HepG2 (cell line): ENCODE measurements at regions not wholly inside any gene's neighbourhood (a gene's known extent, or its start where the extent isn't known, plus 50 kb on each side); places are given as distances from the start of the nearest gene placed in this dataset.

Experiments used
- BRCA1 ChIP-seq: sonication (generic); formaldehyde crosslinking; IDR thresholded peaks from 2 replicates; pipeline ENCODE4 v1.4.0; 2020; ENCODE audit warnings: missing genetic modification reagents
- CBFB ChIP-seq: sonication (generic); formaldehyde crosslinking; IDR thresholded peaks from 2 replicates; pipeline ENCODE4 v1.4.0; 2020; ENCODE audit warnings: missing genetic modification reagents
- ETV6 ChIP-seq: sonication (generic); formaldehyde crosslinking; conservative IDR thresholded peaks from 2 replicates; pipeline ENCODE4 v1.4.0; 2020; ENCODE audit warnings: missing genetic modification reagents
- HDAC2 ChIP-seq: sonication (generic); formaldehyde crosslinking; IDR thresholded peaks from 2 replicates; pipeline ENCODE4 v1.4.0; 2020; ENCODE audit warnings: missing genetic modification reagents
- HMG20A ChIP-seq: IDR thresholded peaks from 2 replicates; pipeline ENCODE4 v1.6.1; 2016; ENCODE audit warnings: borderline replicate concordance
- IKZF5 ChIP-seq: IDR thresholded peaks from 2 replicates; pipeline ENCODE4 v1.6.1; 2018; ENCODE audit warnings: missing genetic modification reagents, mild to moderate bottlenecking, missing compliant biosample characterization
- PHF8 ChIP-seq: sonication (generic); formaldehyde crosslinking; IDR thresholded peaks from 2 replicates; pipeline ENCODE4 v1.5.0; 2020; ENCODE audit warnings: missing genetic modification reagents
- POGZ ChIP-seq: sonication (generic); formaldehyde crosslinking; IDR thresholded peaks from 2 replicates; pipeline ENCODE4 v1.4.0; 2020; ENCODE audit warnings: mild to moderate bottlenecking, missing genetic modification reagents
- TP53 ChIP-seq: sonication (generic); formaldehyde crosslinking; conservative IDR thresholded peaks from 2 replicates; pipeline ENCODE4 v1.4.0; 2020; ENCODE audit warnings: missing genetic modification reagents
- YEATS4 ChIP-seq: sonication (generic); formaldehyde crosslinking; IDR thresholded peaks from 2 replicates; pipeline ENCODE4 v1.4.0; 2020; ENCODE audit warnings: missing genetic modification reagents, borderline replicate concordance
- ZNF484 ChIP-seq: sonication (generic); formaldehyde crosslinking; IDR thresholded peaks from 2 replicates; pipeline ENCODE4 v1.5.1; 2020; ENCODE audit warnings: mild to moderate bottlenecking, low read depth, missing genetic modification reagents, borderline replicate concordance
- TF ChIP-seq, protein P1 (sequence below): sonication (generic); formaldehyde crosslinking; IDR thresholded peaks from 2 replicates; pipeline ENCODE4 v1.8.0; 2022; ENCODE audit warnings: missing genetic modification reagents, mild to moderate bottlenecking, inconsistent platforms, borderline replicate concordance

GRCh38 chr10:8211631-8212030 lies 157.1 kb downstream of the GATA3 start:
- TF ChIP-seq YEATS4 (CRISPR knock-in tag) (no peak), ETV6 (CRISPR knock-in tag) (no peak), ZNF484 (no peak), HMG20A (no peak), POGZ (CRISPR knock-in tag) (no peak), CBFB (CRISPR knock-in tag) (no peak), HDAC2 (CRISPR knock-in tag) (no peak), TP53 (no peak), BRCA1 (no peak), PHF8 (CRISPR knock-in tag) (no peak), IKZF5 (CRISPR knock-in tag) (no peak)
- TF ChIP-seq, protein P1, sequence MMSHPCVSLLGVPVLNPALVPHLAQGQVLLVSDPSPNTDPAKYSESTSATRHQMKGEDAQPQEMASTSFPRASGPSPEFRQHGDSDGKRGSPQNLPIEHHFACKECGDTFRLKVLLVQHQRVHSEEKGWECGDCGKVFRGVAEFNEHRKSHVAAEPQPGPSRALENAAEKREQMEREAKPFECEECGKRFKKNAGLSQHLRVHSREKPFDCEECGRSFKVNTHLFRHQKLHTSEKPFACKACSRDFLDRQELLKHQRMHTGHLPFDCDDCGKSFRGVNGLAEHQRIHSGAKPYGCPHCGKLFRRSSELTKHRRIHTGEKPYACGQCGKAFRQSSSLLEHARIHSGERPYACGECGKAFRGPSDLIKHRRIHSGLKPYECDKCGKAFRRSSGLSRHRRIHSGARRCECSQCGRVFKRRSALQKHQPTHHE (CRISPR knock-in tag), result no peak
